HG02870 (cell line): ENCODE measurements at regions not wholly inside any gene's neighbourhood (a gene's known extent, or its start where the extent isn't known, plus 50 kb on each side); places are given as distances from the start of the nearest gene placed in this dataset.
"Not testable (repeated sequence)": the region's sequence is repeated elsewhere in the genome, so short reads cannot be mapped to it uniquely, and the experiment has no call there.

Experiments
- ATAC-seq: cut with Tn5 transposase; IDR thresholded peaks from one replicate; pipeline ENCODE4 v1.9.1; 2021; ENCODE audit warnings: mild to moderate bottlenecking, moderate library complexity; ENCODE audit not compliant: unreplicated experiment

DNA sequence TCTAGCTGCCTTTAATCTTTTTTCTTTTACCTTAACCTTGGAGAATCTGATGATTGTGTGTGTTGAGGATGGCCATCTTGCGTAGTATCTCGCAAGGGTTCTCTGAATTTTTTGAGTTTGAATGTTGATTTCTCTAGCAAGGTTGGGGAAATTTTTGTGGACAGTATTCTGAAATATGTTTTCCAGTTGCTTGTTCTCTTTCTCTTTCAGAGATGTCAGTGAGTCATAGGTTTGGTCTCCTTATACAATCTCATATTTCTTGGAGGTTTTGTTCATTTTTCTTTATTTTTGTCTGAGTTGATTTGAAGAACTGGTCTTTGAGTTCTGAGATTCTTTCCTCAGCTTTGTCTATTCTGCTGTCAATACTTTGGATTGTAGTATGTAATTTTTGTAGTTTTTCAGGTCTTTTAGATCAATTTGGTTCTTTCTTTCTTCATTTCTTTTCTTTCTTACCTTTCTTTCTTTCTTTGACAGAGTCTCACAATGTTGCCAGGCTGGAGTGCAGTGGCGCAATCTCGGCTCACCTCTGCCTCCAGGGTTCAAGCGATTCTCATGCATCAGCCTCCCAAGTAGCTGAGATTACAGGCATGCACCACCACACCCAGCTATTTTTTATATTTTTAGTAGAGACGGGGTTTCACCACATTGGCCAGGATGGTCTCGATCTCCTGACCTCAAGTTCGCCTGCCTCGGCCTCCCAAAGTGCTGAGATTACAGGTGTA lies 366.4 kb upstream of the RASGRP1 start:
- no peak for ATAC-seq

DNA sequence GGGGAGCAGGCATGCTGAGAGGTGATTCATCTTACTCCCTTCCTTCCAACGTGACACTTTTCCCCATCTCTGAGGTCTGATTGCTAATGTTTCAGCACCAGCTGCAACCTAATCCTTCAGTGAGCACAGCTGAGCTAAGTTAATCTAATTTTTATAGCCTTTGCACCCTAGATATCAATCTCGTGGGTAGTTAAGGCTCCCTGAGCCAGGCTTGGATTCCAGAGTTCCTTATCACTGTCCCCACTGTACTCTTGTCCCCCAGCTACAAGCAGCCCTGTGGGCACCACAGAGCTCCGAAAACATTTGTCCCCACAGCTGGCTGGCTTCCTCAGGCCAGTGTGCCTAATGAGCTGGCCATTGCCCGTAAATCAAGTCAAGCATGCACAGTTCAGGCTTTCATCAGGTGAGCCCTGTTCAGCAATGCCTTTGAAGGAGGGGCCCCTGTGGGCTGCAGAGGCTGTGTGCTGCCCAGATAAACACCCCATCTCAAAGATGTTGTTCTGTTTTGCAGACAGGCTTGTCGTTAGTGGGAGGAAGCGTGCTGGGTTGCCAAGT lies 376.9 kb upstream of the RASGRP1 start:
- ATAC-seq = no peak

DNA sequence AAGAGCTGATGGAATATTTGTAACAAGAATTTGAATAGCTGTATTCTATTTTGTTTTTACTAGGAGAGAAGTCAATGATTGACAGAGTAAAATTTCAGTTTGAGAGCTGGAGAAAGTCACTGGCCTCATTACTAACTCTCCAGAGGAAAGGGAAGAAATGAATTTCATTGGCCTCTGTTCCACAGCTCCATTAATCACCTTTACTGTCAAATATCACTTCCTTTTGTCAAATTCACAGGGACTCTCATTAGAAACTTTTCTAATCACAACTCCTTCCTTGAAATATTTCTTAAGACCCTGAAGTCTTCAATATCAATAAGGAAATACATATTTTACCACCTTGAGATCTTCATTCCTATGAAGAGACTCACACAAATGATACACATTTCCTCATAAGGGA lies 379.9 kb upstream of the RASGRP1 start:
- ATAC-seq = no peak

DNA sequence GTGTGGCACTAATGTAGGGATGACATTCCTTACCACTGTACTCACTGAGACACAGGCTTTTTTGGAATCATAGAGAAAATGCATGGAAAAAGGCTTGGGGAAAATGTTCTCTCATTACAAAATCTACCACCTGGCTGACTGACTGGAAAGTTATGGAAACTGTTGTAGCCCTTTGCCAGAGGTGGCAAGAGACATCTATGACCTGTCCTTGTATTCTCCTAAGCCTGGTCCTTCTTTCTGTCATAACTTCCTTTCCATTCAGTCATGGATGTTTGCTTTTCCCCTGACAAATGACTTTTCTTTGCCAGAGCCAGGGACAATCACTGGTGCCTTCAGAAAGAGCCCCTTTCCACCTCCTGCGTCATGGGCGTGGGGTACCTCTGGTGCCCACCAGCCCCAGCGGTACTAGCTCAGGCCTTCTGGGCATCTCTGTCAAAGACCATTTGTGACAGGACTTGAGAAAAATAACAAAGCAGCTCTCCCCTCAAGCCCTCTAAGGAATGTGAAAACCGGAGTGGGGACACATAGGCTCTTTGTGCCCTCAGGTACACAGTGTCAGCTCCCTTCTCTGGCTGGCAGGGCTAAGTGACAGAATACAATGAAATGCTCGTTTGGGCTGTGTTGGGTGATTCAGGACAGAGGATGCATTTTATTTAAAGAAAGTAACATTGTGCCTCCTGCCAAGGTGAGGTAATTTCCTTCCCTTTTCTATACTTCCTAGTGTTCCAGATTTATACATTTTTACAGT lies 381.1 kb upstream of the RASGRP1 start:
- no peak for ATAC-seq

DNA sequence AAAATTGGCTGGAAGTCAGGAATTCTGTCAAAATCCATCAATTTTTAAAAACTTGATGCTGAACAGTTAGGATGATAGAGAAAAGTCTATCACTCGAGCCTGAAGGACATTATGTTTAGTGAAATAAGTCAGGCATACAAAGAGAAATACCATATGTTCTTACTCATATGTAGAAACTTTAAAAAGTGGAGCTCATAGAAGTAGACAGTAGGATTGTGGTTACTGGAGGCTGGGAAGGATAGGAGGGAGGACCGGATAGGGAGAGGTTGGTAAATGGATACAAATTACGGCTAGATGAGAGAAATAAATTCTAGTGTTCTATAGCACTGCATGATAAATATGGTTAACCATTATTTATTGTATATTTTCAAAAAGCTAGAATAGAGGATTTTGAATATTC lies 389.5 kb upstream of the RASGRP1 start:
- ATAC-seq = no peak

DNA sequence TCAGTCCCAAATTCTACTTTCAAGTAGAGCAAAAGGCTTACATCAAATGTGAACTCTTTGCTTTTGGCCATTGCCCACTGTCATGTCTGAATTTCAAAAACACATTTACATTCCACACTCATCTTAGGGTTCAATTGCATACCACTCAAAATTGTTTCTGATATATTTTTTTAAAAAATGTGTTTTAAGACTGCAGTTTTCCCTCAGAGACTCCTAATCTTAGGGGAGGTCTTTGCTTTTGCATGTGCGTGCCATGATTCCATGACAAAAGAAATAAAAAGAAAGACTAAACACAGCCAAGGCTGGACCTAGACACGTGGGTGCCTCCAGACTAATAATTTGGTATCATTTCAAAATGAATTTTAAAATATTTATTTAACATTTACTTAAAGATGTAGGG lies 396.8 kb upstream of the RASGRP1 start:
- no peak for ATAC-seq

DNA sequence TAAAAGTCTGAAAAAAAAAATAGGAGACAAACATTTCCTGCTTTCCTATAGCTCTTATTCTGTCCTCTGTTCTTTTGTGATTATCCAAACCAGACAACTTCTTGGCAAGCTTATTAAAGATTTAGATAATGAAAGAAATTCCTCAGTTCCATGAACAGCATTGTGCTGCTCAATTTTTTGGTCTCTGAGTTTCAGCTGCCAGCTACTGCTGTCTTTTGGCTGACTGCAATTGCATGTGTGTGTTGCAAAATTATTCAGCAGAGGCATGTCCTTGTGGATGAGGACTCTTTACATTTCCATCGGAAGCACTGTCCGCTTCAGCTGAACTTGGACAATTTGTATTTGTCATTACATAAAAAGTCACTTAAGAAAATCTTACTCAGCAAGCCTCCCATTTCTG lies 397.3 kb upstream of the RASGRP1 start:
- ATAC-seq = no peak

DNA sequence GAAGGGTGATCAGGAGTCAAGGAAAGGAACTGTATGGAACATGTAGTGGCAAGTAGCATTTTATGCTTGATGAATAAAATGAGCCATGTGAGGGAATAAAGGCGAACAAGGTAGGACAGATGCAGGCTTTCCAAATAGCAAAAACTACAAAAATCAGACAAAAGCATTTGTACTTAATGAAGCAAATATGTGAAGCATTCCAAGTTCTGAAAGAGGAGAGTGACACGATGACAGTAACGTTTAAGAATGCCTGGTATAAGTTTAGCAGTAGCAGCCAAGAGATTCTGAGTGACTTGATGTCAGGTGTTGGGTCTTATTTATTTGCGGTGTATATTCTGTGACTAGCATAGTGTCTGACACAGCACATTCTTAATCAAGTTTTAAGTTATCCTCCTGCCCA lies 408.2 kb upstream of the RASGRP1 start:
- ATAC-seq = no peak

DNA sequence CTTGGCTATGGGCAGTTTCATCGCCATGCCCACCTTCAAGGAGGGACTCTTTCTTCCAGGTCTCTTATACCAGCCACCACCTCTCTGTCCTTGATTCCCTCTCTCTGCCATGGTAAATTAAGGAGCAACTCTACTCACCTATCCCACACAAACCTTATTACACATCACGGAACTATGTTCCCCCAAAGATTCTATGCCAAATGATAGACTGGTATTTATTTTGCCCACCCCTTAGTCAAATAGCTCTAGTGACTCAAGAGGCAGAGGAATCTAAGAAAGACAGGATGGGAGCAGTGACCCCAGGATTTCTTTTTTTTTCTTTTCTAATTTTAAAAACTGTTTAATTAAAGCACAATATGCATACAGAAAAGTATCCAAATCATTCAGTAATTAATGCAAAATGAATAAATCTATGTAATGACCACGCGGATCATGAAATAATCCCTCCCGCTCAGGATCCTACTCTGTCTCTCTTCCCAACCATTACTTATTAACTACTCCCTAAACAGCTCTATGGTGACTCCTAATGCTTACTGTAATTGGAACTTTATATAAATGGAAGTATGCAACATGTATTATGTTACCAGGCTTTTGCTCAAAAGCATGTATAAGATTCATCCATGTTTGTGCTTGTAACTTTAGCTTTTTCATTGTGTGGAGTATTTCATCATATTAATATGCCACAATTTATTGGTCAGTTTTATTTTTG lies 410.8 kb upstream of the RASGRP1 start:
- ATAC-seq = no peak

DNA sequence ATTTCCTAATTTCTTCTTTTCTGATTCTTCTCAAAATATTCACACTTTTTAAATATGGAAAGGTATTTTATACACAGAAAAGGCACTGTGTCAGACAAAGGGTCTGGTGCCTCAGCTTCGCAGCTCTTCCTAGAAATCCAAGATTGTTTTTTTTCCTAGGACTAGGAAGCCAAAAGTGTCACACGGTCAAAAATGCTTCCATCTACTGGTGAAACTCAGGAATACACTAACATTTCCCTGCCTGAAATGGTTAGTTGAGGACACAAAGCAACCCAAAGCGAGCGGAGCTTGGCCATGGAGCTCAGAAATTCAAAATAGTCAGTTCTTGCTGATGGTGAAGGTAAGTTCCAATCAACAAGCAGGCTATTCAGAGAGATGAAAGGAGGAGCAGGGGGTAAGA lies 426.5 kb upstream of the RASGRP1 start:
- ATAC-seq = no peak

DNA sequence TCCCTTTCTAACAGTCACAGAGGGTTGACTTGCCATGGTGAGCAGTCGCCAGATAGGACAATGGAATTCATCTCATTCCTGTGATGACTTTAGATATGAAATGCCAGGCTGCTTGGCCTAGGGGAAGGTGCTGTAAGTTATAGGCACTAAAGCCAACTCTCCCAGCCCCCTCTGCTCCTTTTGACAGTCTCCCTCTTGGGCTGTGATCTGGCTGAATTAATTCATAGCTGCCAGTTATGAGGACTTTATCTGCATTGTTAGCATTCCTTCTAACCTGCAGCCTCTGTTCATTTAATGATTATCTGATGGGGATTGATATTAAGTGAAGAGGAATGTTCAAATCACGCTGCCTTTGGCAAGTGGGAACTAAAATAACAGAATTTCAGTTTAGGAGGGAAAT lies 427.1 kb upstream of the RASGRP1 start:
- no peak for ATAC-seq

DNA sequence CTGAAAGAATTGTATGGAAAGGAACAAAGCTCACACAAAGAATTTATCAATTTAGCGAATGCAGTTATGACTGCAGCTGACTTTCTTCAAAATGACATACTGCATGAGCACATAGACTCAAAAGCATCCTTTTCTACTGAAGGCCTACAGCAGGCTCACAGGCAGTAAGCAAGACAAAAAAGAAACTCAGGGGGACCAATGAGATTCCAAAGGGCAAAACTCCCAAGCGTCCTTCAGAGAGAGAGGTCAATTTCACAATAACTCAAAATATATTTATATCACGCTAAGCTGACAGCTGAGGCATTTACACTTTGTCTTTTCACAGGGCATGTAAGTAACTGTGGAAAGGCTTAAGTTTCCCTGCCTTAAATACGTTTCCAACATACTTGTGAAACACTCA lies 427.9 kb upstream of the RASGRP1 start:
- no peak for ATAC-seq

DNA sequence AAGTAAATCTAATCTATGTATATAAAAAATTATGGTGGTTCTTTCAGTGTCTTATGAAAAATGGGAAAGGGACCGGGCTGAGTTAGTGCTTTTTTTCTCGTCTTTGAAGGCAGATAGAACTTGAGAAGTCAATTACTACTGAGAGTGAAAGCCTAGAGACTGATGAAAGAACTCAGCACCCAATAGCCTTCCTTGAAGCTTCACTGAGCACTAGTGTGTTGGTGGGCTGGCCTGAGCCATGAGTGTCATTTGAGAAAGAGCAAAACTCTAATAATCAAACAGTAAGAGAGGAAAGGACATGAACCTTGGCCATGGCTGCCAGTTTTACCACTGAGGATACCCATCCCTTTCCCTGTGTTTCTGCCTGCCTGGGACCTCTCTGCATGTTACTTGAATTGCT lies 428.3 kb upstream of the RASGRP1 start:
- ATAC-seq = no peak

DNA sequence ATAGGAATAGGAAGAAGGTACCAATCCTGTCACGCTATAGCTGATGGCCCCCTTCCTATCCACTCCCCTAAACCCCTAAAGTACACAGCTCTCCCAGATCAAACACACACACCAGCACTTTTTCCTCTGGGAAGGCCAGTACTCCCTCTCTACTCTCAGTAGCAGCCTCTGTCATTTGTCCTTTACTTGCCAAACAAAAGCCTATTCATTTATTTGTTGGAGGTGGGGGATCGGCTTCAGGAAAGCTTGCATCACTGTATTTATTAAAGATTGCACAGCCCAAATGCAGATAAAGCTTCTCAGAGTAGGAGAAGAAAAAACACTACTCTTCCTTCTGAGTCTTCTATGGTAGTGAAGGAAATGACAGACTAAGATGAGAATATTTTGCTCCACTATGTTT lies 429.7 kb upstream of the RASGRP1 start:
- ATAC-seq = no peak

DNA sequence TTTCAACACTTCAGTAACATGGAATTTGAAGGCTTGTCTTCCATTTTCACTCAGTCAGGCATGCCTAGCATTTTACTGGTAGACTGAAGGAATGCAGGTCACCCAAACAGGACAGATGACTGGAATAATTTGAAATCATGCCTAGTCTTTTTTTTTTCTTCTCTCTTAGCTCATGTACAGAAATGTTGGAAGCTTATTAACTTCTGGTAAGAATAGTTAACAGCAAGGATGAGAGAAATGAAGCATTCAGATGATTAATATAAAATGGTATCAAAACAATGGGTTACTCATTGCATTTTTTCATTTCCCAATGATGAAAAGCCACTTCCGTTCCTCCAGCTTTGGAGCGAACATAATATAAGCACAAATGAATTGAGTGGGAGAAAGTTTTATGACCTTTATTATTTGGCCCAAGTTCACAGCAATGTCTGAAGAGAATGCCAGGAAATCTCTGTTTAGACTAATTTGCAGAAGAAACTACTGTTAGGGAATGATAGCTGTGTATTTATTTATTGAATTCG lies 431.6 kb upstream of the RASGRP1 start:
- ATAC-seq = no peak

DNA sequence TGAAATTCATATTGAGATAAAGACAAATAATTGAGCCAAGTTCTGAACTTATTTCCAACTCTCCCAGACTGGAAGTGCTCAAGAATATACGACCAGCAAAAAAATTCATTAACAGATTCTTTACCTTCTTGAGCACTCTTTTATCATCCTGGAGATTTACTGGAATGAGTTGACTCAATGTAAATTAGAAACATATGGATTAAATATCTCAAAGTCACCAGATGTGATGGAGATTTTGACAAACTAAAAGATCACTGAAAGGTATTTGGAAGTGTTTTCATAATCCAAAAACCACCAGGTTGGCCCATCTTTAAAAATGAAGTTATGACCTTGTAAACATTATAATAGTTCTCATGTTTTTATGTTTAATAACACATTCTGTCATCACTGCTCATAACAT lies 433.2 kb upstream of the RASGRP1 start:
- no peak for ATAC-seq

DNA sequence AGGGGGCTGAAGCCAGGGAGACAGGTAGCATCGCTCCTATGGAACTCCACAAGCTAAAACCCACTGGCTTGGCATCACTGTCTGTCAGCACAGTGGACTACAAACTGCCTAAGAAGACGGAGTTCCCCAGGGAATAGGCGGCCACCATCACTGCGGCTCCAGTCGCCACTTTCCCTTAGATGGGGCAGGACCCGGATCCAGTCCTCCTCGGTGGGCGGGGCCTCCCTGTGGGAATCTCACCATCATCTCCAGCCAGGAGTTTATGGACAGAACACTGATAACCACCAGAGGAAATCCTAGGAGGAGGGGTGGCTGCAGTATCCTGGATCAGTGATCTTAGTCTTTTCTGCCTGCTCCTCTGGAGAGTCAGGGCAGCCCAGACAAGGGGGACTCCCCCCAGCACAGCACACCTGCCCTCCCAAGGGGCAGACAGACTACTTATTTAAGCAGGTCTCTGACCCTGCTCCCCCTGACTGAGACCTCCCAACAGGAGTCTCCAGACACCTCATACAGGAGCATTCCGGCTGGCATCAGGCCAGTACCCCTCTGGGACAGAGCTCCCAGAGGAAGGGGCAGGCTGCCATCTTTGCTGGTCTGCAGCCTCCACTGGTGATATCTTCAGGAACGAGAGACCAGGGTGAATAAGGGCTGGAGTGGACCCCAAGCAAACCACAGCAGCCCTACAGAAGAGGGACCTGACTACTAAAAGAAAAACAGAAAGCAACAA lies 435.6 kb upstream of the RASGRP1 start:
- no peak for ATAC-seq

DNA sequence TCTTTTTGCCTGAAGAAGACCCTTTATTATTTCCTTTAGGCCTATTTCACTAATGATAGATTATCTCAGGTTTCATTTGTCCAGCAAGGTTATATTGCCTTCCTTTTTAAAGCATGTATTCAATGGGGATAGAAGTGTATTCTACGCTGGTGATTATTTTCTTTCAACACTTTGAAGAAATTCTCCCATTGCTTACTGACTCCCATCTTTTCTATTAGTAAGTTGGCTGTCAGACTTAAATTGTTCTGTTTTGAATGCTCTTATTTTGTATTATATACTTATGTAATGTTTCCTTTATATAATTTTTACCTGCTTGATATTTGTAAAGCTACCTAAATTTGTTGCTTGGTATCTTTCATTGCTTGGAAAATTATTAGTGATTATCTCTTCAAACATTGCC lies 445.1 kb upstream of the RASGRP1 start:
- no peak for ATAC-seq

DNA sequence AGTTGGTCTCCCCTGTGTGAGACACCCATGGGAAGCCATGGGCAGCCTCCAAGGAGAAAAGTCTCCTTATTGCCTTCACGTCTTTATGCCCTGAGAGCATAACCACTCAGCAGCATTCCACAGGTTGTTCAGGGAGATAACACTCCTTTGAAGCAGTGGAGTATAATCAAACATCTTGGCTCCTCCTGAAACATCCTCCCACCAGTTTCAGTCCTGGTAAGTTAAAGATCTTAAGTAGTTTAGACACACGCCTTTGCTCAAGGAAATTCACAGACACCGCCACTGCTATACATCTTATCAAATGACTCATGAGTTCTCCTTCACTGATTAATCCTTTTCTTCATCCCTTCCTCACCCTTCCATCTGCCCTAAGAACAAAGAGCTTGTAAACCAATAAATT lies 446.5 kb upstream of the RASGRP1 start:
- ATAC-seq = not testable (repeated sequence)

DNA sequence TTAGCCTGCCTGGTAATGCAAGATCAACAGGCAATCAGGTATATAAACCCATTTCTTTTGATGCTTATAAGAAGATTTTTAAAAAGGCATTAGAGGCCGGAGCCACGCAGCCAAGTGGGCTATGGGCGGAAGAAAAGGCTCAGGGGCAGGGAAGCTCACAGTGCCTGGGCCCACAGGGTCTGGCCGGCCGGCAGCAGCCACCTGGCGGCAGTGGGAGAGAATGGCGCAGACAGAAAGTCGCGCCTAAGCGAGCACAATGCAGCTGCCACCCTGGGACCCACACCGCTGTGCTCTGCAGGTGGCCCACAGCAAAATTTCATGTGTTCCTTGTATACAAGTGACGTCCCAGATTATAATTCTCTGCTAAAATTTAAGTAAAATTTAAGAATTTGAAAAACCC lies 448.6 kb upstream of the RASGRP1 start:
- ATAC-seq = no peak

DNA sequence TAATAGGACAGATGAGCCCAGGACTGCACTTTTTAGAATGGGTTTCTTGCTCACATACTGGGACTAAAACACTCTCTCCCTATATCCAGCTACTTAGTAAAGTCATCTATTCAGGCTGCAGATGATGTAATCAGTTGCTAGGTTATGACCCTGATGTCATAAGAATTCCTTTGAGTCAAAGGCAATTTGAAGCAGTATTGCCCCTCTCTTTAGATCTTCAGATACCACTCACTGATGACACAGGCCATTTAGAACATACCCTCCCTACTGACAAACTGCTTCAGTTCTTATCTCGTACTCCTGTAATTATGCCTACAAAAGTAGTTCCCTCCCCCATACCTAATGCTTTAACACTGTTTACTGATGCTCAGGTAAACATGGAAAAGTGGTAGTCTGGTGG lies 450.1 kb upstream of the RASGRP1 start:
- ATAC-seq = no peak
